Testis (tissue), 2 donors: ENCODE measurements at regions not wholly inside any gene's neighbourhood (a gene's known extent, or its start where the extent isn't known, plus 50 kb on each side); places are given as distances from the start of the nearest gene placed in this dataset.

Source experiments
- CTCF ChIP-seq, 3 experiments: fragments of 450-650 bp in 2 of 3; fragments of 200-600 bp in 1 of 3; sonication (generic) in 1 of 3; IDR thresholded peaks; one replicate each; pipeline ENCODE4 v1.5.1; 2016 to 2019; ENCODE audit warnings: antibody characterized with exemption in 3 of 3, mild to moderate bottlenecking in 2 of 3, moderate library complexity in 1 of 3
- POLR2A ChIP-seq: fragments of 450-650 bp; IDR thresholded peaks from one replicate; pipeline ENCODE4 v1.6.1; 2017; ENCODE audit warnings: antibody characterized with exemption, mild to moderate bottlenecking, moderate library complexity

GRCh38 chr2:56500317-56500716, 316.5 kb downstream of the CCDC85A start:
- TF ChIP-seq CTCF (IDR thresholded peaks at IDR 0.05): no peak
- no peak for TF ChIP-seq POLR2A
